GM23338 (cell line): ENCODE measurements at regions not wholly inside any gene's neighbourhood (a gene's known extent, or its start where the extent isn't known, plus 50 kb on each side); places are given as distances from the start of the nearest gene placed in this dataset.

Source experiments
- ATAC-seq: fragments of 200-7000 bp; cut with Tn5 transposase; 3 replicates; pipeline ENCODE4 v1.9.1; 2020
- DNase-seq: peaks from one replicate; pipeline ENCODE4 v3.0.0-alpha.2; 2015; ENCODE audit warnings: low spot score
- H2AFZ ChIP-seq: fragments of 200-600 bp; sonication (generic); 2 replicates; pipeline ENCODE4 v1.8.0; 2016; ENCODE audit warnings: antibody characterized with exemption, mild to moderate bottlenecking, moderate library complexity
- H3F3A ChIP-seq: fragments of 200-600 bp; sonication (generic); replicated peaks from 2 replicates; pipeline ENCODE4 v1.8.0; 2017; ENCODE audit warnings: antibody characterized with exemption, mixed run types, low read depth
- H3K27ac ChIP-seq: fragments of 200-600 bp; sonication (generic); 2 replicates; pipeline ENCODE4 v1.6.1; 2016; ENCODE audit warnings: low read depth
- H3K27me3 ChIP-seq: fragments of 200-600 bp; sonication (generic); 2 replicates; pipeline ENCODE4 v1.8.0; 2016; ENCODE audit warnings: mild to moderate bottlenecking, mixed run types, moderate library complexity; ENCODE audit not compliant: insufficient read depth
- H3K36me3 ChIP-seq: fragments of 200-600 bp; sonication (generic); 2 replicates; pipeline ENCODE4 v1.8.0; 2016; ENCODE audit warnings: mild to moderate bottlenecking; ENCODE audit not compliant: insufficient read depth
- H3K4me1 ChIP-seq: fragments of 200-600 bp; sonication (generic); 2 replicates; pipeline ENCODE4 v1.8.0; 2016; ENCODE audit warnings: mild to moderate bottlenecking, moderate library complexity; ENCODE audit not compliant: insufficient read depth
- H3K4me2 ChIP-seq: fragments of 200-600 bp; sonication (generic); 2 replicates; pipeline ENCODE4 v1.7.1; 2017; ENCODE audit warnings: mixed run types
- H3K4me3 ChIP-seq: fragments of 200-600 bp; sonication (generic); 2 replicates; pipeline ENCODE4 v1.6.1; 2016; ENCODE audit warnings: mixed run types
- H3K79me2 ChIP-seq: fragments of 200-600 bp; sonication (generic); replicated peaks from 2 replicates; pipeline ENCODE4 v1.8.0; 2017; ENCODE audit warnings: mild to moderate bottlenecking; ENCODE audit not compliant: insufficient read depth
- H3K9me2 ChIP-seq: fragments of 200-600 bp; sonication (generic); 2 replicates; pipeline ENCODE4 v1.8.0; 2017; ENCODE audit not compliant: insufficient read depth
- H4K20me1 ChIP-seq: fragments of 200-600 bp; sonication (generic); replicated peaks from 2 replicates; pipeline ENCODE4 v1.8.0; 2017; ENCODE audit warnings: mild to moderate bottlenecking; ENCODE audit not compliant: insufficient read depth
- H3K27ac Mint-ChIP-seq: 2 replicates; pipeline ENCODE4 v1.8.0; 2020; ENCODE audit warnings: inconsistent platforms, mild to moderate bottlenecking, moderate library complexity, mixed read lengths
- H3K27me3 Mint-ChIP-seq: 3 replicates; pipeline ENCODE4 v1.8.0; 2022; ENCODE audit warnings: low read depth, mild to moderate bottlenecking, moderate library complexity, mixed read lengths, inconsistent platforms; ENCODE audit not compliant: insufficient read depth, poor library complexity
- H3K36me3 Mint-ChIP-seq: 3 replicates; pipeline ENCODE4 v1.8.0; 2021; ENCODE audit warnings: low read depth, mild to moderate bottlenecking, inconsistent platforms, moderate library complexity, mixed read lengths
- H3K4me1 Mint-ChIP-seq: 3 replicates; pipeline ENCODE4 v1.8.0; 2020; ENCODE audit warnings: mild to moderate bottlenecking, inconsistent platforms, mixed read lengths
- H3K4me3 Mint-ChIP-seq: 3 replicates; pipeline ENCODE4 v1.8.0; 2021; ENCODE audit warnings: moderate library complexity, mild to moderate bottlenecking, inconsistent platforms, mixed read lengths
- H3K9me3 Mint-ChIP-seq: 3 replicates; pipeline ENCODE4 v1.8.0; 2020; ENCODE audit warnings: moderate library complexity, mild to moderate bottlenecking, inconsistent platforms, mixed read lengths
- CREB1 ChIP-seq: fragments of 250-450 bp; sonication (Bioruptor Pico); IDR thresholded peaks from 2 replicates; pipeline ENCODE4 v1.5.0; 2020; ENCODE audit warnings: low read depth, mild to moderate bottlenecking, moderate library complexity
- ETS1 ChIP-seq: IDR thresholded peaks from 2 replicates; pipeline ENCODE4 v1.6.1; 2016; ENCODE audit warnings: antibody characterized with exemption
- EZH2 ChIP-seq: fragments of 200-600 bp; sonication (generic); IDR thresholded peaks from one replicate; pipeline ENCODE4 v1.8.0; 2017; ENCODE audit warnings: antibody characterized with exemption, mild to moderate bottlenecking, low read depth; ENCODE audit not compliant: unreplicated experiment
- EZH2phosphoT487 ChIP-seq: fragments of 200-600 bp; sonication (generic); IDR thresholded peaks from one replicate; pipeline ENCODE4 v1.8.1; 2018; ENCODE audit warnings: antibody characterized with exemption; ENCODE audit not compliant: unreplicated experiment
- NANOG ChIP-seq: IDR thresholded peaks from 2 replicates; pipeline ENCODE4 v1.6.1; 2016; ENCODE audit warnings: antibody characterized with exemption, borderline replicate concordance
- POLR2AphosphoS5 ChIP-seq: IDR thresholded peaks from 2 replicates; pipeline ENCODE4 v1.6.1; 2016; ENCODE audit warnings: antibody characterized with exemption, low read depth
- STAT1 ChIP-seq: IDR thresholded peaks from one replicate; pipeline ENCODE4 v1.6.1; 2016; ENCODE audit warnings: antibody characterized with exemption; ENCODE audit not compliant: unreplicated experiment
- ZNF331 ChIP-seq: fragments of 250-450 bp; sonication (Bioruptor Pico); IDR thresholded peaks from 2 replicates; pipeline ENCODE4 v1.5.0; 2020; ENCODE audit warnings: low read depth, mild to moderate bottlenecking, moderate library complexity
- TF ChIP-seq, protein P1 (sequence below), 2 experiments: fragments of 200-600 bp in 1 of 2; sonication (generic) in 1 of 2; conservative IDR thresholded peaks; 2 replicates each; pipeline versions ENCODE4 v1.5.1 to v1.6.1; 2016 to 2017; ENCODE audit warnings: antibody characterized with exemption in 2 of 2, low read depth in 2 of 2, mild to moderate bottlenecking in 2 of 2, moderate library complexity in 1 of 2
- TF ChIP-seq, protein P2 (sequence below): fragments of 250-450 bp; sonication (Bioruptor Pico); IDR thresholded peaks from 2 replicates; pipeline ENCODE4 v1.5.0; 2020; ENCODE audit warnings: mild to moderate bottlenecking, moderate library complexity

DNA sequence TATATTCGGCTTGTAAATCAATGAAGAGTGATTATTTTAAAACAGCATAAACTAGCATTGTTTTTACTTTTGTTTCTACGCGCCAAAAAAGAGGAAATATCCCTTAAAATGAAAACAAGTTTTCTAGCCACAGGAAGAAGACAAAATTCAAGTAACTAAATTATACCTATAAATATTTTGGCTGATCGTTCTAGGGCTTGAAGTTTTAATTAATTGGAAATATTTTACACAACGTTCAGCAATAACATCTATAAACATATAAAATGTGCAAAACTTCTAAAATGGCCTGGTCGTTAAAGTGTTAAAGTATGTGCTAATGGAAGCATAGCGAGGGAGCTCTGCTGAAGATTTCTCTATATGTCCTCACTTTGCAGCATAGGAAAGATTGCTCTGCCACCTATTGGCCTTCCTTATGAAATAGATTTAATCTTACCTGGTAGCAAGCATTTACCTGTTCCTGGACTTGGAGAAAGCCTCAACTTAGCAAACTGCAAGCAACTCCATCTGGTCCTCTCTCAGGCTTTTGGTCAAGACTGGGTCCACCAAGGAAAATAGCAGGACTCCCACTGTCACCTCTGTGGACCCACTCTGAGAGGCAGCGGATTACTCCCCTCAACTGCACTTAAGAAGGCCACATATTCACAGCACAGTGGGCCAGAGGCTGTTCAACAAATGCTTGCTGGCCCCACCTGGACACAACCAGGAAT is 351.3 kb upstream of the RUNX1 start:
- peaks cover 3% of the 10 kb centered on the region for H3K27me3 Mint-ChIP-seq
- Histone ChIP-seq H3K27ac (no peak overlapping the region), H4K20me1 (no peaks in the 10 kb centered on the region), H3K4me3 (no peak overlapping the region), H3K9me2 (peaks cover 15% of the 10 kb centered on the region; the same call in 1 of the 2 replicates), H3F3A (no peaks in the 10 kb centered on the region), H3K36me3 (no peaks in the 10 kb centered on the region), H2AFZ (no peak overlapping the region), H3K4me1 (peaks cover 19% of the 10 kb centered on the region), H3K4me2 (no peak overlapping the region), H3K79me2 (no peaks in the 10 kb centered on the region), H3K27me3 (no peaks in the 10 kb centered on the region)
- H3K36me3 Mint-ChIP-seq: no peaks in the 10 kb centered on the region
- DNase-seq (peak; percentile 71), ATAC-seq (peak; percentile 86)
- no peak overlapping the region for H3K4me3 Mint-ChIP-seq
- H3K27ac Mint-ChIP-seq: no peak overlapping the region
- H3K9me3 Mint-ChIP-seq: no peaks in the 10 kb centered on the region
- no peak for TF ChIP-seq EZH2phosphoT487
- TF ChIP-seq, protein P1, sequence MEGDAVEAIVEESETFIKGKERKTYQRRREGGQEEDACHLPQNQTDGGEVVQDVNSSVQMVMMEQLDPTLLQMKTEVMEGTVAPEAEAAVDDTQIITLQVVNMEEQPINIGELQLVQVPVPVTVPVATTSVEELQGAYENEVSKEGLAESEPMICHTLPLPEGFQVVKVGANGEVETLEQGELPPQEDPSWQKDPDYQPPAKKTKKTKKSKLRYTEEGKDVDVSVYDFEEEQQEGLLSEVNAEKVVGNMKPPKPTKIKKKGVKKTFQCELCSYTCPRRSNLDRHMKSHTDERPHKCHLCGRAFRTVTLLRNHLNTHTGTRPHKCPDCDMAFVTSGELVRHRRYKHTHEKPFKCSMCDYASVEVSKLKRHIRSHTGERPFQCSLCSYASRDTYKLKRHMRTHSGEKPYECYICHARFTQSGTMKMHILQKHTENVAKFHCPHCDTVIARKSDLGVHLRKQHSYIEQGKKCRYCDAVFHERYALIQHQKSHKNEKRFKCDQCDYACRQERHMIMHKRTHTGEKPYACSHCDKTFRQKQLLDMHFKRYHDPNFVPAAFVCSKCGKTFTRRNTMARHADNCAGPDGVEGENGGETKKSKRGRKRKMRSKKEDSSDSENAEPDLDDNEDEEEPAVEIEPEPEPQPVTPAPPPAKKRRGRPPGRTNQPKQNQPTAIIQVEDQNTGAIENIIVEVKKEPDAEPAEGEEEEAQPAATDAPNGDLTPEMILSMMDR (conservative IDR thresholded peaks at IDR 0.05; ENCODE audit: low read depth in 2 of 2): peak; percentile 63 to 65
- H3K4me1 Mint-ChIP-seq: peaks cover 41% of the 10 kb centered on the region

GRCh38 chr21:35399706-35400105 is 350.6 kb upstream of the RUNX1 start:
- no peak overlapping the region for H3K4me3 Mint-ChIP-seq
- H3K27ac Mint-ChIP-seq: no peak overlapping the region
- H2AFZ ChIP-seq: no peak overlapping the region
- H3K27ac ChIP-seq: no peak overlapping the region
- no peaks in the 10 kb centered on the region for H3K9me3 Mint-ChIP-seq
- H3K27me3 Mint-ChIP-seq: no peaks in the 10 kb centered on the region
- peaks cover 14% of the 10 kb centered on the region for H3K4me1 ChIP-seq
- H3K9me2 ChIP-seq: peaks cover 12% of the 10 kb centered on the region; the same call in 1 of the 2 replicates
- TF ChIP-seq, protein P1 (conservative IDR thresholded peaks at IDR 0.05; ENCODE audit: low read depth in 2 of 2): no peak
- TF ChIP-seq, protein P2, sequence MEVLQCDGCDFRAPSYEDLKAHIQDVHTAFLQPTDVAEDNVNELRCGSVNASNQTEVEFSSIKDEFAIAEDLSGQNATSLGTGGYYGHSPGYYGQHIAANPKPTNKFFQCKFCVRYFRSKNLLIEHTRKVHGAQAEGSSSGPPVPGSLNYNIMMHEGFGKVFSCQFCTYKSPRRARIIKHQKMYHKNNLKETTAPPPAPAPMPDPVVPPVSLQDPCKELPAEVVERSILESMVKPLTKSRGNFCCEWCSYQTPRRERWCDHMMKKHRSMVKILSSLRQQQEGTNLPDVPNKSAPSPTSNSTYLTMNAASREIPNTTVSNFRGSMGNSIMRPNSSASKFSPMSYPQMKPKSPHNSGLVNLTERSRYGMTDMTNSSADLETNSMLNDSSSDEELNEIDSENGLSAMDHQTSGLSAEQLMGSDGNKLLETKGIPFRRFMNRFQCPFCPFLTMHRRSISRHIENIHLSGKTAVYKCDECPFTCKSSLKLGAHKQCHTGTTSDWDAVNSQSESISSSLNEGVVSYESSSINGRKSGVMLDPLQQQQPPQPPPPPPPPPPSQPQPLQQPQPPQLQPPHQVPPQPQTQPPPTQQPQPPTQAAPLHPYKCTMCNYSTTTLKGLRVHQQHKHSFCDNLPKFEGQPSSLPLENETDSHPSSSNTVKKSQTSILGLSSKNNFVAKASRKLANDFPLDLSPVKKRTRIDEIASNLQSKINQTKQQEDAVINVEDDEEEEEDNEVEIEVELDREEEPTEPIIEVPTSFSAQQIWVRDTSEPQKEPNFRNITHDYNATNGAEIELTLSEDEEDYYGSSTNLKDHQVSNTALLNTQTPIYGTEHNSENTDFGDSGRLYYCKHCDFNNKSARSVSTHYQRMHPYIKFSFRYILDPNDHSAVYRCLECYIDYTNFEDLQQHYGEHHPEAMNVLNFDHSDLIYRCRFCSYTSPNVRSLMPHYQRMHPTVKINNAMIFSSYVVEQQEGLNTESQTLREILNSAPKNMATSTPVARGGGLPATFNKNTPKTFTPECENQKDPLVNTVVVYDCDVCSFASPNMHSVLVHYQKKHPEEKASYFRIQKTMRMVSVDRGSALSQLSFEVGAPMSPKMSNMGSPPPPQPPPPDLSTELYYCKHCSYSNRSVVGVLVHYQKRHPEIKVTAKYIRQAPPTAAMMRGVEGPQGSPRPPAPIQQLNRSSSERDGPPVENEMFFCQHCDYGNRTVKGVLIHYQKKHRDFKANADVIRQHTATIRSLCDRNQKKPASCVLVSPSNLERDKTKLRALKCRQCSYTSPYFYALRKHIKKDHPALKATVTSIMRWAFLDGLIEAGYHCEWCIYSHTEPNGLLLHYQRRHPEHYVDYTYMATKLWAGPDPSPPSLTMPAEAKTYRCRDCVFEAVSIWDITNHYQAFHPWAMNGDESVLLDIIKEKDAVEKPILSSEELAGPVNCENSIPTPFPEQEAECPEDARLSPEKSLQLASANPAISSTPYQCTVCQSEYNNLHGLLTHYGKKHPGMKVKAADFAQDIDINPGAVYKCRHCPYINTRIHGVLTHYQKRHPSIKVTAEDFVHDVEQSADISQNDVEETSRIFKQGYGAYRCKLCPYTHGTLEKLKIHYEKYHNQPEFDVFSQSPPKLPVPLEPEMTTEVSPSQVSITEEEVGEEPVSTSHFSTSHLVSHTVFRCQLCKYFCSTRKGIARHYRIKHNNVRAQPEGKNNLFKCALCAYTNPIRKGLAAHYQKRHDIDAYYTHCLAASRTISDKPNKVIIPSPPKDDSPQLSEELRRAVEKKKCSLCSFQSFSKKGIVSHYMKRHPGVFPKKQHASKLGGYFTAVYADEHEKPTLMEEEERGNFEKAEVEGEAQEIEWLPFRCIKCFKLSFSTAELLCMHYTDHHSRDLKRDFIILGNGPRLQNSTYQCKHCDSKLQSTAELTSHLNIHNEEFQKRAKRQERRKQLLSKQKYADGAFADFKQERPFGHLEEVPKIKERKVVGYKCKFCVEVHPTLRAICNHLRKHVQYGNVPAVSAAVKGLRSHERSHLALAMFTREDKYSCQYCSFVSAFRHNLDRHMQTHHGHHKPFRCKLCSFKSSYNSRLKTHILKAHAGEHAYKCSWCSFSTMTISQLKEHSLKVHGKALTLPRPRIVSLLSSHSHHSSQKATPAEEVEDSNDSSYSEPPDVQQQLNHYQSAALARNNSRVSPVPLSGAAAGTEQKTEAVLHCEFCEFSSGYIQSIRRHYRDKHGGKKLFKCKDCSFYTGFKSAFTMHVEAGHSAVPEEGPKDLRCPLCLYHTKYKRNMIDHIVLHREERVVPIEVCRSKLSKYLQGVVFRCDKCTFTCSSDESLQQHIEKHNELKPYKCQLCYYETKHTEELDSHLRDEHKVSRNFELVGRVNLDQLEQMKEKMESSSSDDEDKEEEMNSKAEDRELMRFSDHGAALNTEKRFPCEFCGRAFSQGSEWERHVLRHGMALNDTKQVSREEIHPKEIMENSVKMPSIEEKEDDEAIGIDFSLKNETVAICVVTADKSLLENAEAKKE (CRISPR knock-in tag): no peak
- TF ChIP-seq CREB1 (CRISPR knock-in tag): no peak
- no peak for TF ChIP-seq ETS1
- no peak for TF ChIP-seq EZH2phosphoT487
- no peak for TF ChIP-seq NANOG
- no peak for TF ChIP-seq ZNF331 (CRISPR knock-in tag)
- TF ChIP-seq POLR2AphosphoS5: no peak
- TF ChIP-seq EZH2: no peak
- TF ChIP-seq STAT1: no peak
- H3K4me1 Mint-ChIP-seq: peaks cover 35% of the 10 kb centered on the region
- H3K36me3 Mint-ChIP-seq: no peaks in the 10 kb centered on the region
- no peak for ATAC-seq
- H3K4me3 ChIP-seq: no peak overlapping the region
- no peaks in the 10 kb centered on the region for H3K27me3 ChIP-seq
- H3F3A ChIP-seq: no peaks in the 10 kb centered on the region
- H3K4me2 ChIP-seq: no peak overlapping the region
- no peak for DNase-seq
- no peaks in the 10 kb centered on the region for H3K79me2 ChIP-seq
- no peaks in the 10 kb centered on the region for H4K20me1 ChIP-seq
- no peaks in the 10 kb centered on the region for H3K36me3 ChIP-seq
